ENCODE measurements at regions not wholly inside any gene's neighbourhood (a gene's known extent, or its start where the extent isn't known, plus 50 kb on each side); places are given as distances from the start of the nearest gene placed in this dataset.
"Not testable (repeated sequence)": the region's sequence is repeated elsewhere in the genome, so short reads cannot be mapped to it uniquely, and the experiment has no call there.

DNA sequence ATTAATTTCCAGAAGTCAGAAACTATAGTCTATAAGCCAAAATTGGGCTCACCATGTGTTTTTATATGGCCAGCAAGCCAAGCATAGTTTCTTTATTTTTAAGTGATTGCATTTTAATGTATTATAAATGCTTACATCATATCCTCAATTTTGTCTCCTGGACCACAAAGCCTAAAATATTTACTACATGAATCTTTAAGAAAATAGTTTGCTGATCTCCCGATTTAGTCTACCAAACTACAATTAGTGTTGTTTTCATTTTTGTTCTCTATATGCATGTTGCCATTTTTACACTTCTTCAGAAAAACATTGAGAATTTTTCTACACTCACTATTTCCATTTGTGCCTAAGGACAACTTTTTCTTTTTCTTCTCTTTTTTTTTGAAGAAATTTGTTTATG is 954.5 kb upstream of the ADAMTS5 start:
- DNase-seq, result not testable (repeated sequence)

DNA sequence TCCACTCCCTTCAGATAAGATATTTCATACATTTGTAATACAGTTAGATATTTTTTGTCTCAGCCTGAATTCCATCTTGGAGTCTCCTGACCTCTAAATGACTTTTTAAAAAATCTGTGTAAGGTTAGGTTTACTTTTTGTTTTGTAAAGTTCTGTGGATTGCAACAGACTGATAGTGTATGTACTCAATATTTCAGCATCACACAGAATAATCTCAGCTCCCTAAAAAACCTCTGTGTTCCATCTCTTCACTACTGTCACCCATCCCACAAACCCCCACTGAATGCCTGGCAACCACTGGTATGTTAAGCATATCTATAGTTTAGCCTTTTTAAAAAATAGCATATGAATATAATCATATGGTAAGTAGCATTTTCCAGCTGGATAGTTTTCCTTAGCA is 951.1 kb upstream of the ADAMTS5 start:
- DNase-seq, result not testable (repeated sequence)

DNA sequence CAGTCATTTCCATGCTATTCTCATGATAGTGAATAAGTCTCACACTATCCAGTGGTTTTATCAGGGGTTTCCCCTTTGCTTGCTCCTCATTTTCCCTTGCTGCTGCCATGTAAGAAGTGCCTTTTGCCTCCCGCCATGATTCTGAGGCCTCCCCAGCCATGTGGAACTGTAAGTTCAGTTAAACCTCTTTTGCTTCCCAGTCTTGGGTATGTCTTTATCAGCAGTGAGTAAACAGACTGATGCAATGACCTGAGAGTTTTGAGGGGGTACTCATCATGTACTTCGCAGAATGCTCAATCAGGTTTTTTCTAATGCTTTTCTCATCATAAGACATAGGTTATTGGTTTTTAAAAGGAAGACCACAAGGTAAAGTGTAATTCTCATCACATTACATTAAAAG is 949.4 kb upstream of the ADAMTS5 start:
- DNase-seq, result not testable (repeated sequence)

DNA sequence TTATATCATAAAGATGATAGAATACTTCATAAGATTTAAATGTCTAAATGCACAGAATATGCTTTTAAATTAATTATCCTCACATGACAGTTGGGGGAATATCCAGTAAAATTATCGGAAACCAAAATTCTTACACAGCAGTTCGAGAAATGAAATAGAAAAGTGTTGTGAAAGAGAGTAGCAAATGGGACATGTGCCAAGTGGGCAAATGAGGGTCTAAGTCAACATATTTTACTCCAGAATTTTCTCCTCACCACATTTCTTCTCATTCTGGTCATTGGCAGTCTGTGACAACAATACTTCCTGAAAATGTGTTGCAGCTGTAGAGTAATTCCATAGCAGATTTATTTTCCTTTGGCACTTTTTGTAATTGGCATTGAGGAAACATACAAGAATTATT is 945.2 kb upstream of the ADAMTS5 start:
- DNase-seq, result not testable (repeated sequence)

DNA sequence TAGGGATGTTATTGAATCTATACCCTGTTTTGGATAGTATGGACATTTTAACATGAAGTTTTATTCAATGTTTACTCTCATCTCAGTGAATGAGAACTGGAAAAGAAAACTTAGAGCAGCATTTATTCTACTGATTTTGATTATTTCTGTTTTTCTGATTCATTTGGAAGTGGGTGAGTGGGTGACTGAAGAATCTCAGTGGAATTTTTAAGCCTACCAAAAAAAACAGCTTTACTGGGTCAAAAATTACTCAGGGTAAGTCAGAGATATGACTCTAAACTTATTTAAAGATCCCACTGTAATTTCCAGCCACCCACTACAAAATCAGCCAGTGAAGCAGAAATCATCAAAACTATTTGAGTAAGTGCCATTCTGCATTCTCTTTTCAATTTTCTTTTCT is 942.6 kb upstream of the ADAMTS5 start:
- DNase-seq, result not testable (repeated sequence)

DNA sequence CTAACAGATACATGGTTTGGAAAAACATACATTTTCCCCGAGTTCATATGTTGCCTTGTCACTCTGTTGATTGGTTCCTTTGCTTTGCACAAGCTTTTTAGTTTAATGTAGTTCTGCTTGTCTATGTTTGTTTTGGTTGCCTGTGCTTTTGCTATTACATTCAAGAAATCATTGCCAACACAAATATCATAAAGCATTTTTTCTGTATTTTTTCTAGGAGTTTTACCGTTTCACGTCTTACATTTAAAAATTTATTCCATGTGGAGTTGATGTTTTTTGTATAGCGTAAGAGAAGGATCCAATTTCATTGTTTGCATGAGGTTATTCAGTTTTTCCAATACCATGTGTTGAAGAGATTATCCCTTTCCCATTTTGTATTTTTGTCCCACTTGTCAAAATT is 941.9 kb upstream of the ADAMTS5 start:
- DNase-seq, result not testable (repeated sequence)

DNA sequence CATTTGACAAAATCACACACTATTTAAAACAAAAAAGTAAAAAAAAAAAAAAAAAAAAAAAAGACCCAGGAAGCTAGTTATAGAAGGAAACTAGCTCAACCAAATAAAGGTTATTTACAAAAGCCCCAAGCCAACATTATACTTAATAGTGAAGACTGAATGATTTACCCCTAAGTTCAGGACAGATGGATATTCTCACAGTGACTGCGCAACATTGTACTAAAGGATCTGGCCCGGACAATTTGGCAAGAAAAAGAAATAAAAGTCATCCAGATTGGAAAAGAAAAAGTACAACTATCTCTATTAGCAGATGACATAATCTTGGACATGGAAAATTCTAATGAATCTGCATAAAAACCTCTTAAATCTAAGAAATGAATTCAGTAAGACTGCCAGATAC is 936.0 kb upstream of the ADAMTS5 start:
- DNase-seq, result not testable (repeated sequence)

DNA sequence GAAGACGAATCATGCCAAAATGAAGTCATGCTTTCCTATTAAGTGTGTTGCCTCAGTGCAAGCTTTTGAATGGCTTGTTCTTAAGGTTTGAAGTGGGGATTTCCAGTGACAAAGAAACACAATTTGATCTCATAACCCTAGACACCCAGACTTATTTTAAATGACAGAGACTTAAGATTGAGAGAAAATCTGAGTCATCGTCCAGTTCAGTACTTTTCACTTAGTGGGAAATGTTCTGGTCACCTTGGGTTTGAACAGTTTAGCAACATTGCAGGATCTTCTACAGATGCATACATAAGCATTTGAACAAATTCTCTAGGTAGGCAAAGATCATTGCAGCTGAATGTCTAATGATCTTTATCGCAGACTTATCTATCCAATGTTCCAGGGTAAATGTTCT is 926.7 kb upstream of the ADAMTS5 start:
- DNase-seq, result not testable (repeated sequence)

DNA sequence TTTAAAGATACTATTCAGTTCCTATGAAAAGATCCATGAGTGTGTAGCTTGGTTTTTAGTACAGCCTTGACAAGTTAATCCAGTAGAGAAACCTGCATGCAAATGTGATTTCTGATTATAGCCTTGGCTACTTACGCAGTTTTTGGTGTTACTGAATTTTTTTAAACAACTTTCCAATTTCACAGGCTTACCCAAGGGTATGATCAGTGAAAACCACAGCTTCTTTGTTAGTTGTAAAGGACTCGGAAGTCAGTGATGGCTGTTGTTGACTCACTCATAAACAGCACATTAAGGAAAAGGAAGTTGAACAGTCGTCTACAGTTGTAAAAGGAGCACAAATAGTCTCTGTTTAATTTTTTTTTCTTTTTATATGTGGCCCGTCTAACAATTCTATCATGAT is 924.6 kb upstream of the ADAMTS5 start:
- not testable (repeated sequence) for DNase-seq

DNA sequence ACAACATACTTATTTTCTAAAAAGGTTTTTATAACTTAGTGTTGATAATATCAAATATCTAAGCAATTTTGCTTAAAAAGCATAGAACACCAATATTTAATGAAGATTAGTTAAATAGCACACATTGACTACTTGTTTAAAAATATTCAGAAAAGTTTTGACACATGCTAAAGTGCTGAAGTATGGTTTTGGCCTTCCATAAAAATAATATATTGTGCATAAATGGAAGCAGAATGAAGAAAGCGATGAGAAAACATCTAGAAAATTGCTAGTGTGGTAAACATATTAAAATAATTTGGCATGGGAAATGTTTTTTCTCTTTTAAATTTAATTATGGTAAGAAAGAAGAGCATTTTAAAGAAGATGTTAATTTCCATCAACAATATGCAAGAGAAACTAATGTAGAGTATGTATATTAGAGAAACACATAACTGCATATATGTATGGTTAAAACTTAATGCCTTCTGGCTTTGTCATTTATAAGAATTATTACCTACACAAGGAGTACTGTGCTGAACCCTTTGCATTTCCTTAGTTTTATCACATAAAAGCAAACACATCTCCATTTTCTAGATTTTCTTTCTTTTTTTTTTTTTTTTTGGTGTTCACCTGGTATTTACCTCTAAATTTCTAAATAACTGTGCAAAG is 921.0 kb upstream of the ADAMTS5 start:
- not testable (repeated sequence) for DNase-seq

DNA sequence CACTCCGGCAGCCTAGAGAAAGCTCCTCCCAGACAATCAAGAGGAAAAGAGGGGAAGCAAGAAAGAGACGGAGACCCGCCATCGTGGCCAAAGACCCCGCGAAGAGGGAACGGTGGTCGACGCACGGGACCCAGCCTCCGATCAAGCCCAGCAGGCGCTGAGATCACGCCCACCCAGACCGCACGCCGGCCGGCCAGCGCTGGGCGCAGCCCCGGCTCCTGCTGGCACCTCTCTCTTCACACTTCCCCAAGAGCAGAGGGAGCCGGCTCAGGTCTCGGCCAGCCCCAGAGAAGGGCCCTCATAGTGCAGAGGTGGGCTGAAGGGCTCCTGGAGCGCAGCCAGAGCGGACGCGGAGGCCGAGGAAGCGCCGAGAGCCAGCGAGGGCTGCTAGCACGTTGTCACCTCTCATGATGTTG is 918.4 kb upstream of the ADAMTS5 start:
- no peak for DNase-seq

DNA sequence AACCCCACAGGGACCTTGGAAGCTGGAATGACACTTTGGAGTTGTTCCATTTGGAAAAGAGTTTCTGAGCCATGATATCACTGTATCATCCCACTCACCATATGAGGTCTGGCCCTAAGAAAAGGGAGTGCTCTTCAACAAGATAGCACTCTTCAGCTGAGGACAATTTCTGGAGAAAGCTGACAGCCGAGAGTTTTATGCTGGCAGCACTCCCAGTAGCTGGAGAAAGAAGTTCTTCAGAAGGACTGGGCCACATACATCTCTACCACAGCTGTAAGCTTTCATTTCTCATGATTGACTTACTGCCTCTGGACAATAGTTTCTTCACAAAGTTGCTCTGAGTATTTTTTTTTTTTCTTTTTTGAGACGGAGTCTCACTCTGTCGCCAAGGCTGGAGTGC is 914.4 kb upstream of the ADAMTS5 start:
- DNase-seq, result not testable (repeated sequence)

DNA sequence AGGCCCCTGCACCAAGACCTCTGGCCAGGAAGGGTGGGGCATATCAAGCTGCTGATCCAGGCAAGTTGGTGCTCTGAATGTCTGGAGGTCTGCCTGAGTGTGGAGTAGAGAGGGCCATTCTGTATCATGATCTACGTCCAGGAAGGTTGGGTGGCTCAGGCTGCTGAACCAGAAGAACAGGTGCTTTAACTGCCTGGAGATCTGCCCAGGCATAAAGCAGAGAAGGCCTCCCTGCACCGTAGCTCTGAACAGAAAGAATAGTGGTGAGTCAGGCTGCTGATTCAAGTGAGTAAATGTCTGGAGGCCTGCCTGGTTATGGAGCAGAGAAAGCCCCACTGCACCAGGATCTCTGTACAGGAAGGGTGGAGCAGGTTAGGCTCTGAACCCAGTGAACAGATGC is 905.5 kb upstream of the ADAMTS5 start:
- DNase-seq, result not testable (repeated sequence)

DNA sequence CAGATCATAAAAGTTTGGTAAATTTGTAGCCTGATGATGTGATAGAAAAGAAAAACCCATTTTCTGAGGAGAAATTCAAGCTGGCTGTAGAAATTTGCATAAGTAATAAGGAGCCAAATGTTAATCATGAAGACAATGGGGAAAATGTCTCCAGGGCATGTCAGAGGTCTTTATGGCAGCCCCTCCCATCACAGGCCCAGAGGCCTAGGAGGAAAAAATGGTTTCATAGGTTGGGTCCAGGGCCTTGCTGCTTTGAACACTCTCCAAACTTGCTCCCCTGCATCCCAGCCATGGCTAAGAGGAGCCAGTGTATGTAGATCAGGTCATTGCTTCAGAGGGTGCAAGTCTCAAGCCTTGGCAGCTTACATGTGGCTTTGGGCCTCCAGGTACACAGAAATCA is 903.9 kb upstream of the ADAMTS5 start:
- DNase-seq, result not testable (repeated sequence)

DNA sequence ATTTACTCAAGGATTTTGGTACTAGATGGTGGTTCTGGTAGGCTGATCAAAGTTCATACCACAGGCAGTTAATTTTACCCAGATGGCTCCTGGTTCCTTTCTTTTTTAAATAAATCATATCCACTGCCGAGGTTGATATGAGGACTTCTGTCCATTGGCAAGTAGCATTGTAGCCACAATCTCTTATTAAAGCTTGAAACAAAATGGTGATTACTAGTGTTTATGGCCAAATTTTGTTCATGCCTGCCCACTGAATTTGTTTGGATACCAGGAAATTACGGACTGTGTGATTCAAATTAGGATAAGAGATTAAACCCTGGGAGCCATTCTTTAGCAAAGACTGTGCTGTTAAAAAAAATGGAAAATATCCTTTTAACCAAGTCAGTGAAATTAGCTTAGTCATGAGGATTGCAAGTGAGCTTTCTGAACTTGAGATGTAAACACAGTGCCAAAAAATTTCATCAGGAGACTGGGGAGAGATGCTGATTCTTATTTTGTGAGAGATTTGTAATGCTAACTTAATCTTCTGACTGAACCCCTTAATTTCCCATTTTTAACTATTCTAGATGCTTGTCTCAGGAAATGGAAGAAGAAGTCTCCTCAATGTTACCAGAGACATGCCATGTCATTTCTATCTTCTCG is 893.5 kb upstream of the ADAMTS5 start:
- not testable (repeated sequence) for DNase-seq

DNA sequence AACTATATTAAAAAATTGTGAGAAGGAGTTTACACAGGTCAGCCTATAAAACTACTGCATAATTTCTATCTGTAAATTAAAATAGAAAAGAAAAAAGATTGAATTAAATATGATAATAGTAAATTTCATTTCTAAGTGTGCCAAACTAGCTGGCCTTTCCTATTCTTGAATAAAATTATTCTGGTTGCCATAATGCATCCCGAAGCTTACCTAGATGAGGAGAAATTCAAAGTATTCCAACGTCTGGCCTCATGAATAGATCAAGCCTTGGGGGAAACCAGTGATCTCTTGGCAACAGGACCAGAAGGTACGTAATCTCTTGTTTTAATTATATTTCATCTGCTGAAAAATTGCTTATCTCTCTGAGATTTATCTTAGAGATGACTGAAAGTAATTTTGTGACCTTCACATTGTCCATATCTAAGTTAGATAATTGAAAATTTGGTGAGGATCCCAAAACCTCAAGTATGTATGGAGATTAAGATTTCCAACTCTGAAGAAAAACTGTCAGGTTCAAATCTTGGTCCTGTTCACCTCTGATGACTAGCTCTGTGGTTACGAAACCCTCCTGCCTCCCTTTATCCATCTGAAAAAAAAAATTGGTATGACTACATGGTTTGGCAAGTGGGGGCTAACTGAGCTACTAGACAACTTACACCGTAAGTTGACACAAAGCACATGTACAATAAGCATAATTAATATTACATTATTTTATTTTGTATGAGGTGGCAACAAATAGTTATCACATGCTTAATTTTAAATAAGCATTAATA is 891.4 kb upstream of the ADAMTS5 start:
- DNase-seq, result not testable (repeated sequence)

DNA sequence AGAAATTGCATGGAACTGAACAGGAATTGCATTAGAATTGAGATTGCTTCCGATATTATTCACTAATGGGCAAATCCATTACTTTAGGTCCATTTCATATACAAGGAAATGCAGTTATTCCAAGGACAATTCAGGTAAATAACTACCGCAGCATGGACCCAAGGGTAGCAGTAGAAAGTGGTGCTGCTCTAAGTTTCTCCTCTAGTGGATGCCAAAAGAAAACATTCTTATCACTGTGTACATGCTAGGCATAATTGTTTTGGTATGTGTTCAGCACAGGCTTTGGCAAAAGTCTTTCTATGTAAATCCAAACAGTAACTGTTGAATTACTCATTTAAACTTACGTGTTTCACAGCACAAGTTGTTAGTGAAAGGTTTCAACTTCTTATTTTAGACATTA is 890.1 kb upstream of the ADAMTS5 start:
- not testable (repeated sequence) for DNase-seq

DNA sequence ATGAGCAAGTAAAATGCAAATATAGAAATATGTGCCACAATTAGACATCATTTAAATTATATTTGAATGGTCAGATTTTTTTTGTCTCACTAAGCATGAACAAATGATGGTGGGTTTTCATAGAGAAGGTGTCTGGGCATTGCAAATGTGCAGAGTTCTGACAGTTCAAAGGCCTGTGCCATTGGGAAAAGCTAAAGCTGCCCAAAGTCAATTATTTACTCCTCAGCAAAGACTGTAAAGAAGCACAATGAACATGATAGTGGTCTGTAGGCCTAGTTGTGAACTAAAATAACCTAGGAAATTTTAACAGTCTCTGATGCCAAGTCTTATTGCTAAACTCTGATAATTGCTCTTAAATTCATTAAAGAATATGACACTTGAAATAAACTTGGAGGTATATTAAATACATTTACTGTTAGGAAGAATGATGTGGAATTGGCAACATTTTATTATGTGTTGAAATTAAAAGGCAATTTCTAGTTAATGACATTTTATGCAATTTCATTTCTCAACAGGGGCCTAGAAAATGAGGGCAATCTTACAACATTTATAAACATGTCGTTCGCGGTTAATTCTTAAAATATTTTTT is 874.3 kb upstream of the ADAMTS5 start:
- no peak for DNase-seq

DNA sequence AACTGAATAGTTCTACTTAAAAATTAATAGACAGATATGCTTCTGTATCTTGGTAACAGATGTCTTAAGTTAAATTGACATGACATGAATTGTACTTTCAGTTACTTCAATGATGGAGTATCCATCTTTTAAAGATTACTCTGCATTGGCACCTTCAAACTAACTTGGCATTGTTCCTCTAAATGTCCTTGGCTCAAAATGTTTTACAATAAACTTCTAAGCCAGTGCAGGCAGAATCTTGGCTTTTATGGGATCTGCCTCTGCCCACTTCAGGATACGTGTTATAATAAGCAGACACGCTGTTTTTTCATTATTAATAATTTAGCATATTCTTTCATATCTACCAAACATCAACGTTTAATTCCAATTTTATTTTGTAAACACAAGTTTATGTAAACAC is 873.4 kb upstream of the ADAMTS5 start:
- DNase-seq, result no peak

DNA sequence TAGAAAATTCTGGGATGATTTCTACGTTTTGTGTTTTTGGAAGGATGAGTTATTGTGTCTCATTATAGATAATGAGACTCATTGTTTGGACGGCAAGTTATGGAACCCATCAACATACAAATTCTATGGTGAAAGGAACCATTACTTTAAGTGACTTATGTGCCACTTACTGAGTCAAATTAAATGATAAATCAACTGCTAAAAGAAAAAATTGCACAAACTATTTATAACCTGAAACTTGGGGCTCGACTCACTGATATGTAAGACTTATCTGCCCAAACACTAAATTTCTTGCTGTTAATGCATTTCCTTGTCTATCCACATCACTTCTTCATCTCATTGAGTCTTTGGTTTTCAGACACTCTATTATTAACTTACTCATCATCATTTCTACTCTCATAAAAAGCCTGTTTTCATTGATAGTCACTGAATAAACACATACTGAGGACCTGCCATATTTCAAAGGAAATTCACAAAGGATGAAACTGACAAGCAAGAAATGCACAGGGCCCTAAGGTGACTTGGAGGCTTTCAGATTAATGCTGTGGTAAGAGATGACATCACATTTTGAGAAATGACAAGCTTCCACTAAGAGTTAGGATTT is 872.7 kb upstream of the ADAMTS5 start:
- DNase-seq, result no peak

DNA sequence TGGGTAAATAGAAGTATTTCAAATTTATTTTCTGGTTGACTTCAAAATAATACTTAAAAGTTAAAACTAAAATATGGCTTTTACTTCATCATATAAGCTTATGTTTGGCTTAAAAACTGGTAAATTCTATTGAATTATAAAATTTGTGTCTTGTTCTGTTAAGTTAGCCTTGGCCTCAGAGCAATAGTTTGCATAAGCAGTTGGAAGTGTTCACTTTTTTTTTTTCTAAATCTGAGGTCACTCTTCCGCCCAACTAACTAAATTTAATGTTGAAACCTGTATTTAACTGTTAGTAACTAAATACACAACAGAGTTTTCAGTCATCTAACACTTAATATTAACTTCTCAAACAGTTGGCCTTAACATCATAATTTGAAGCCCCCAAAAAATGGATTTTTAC is 871.7 kb upstream of the ADAMTS5 start:
- no peak for DNase-seq

DNA sequence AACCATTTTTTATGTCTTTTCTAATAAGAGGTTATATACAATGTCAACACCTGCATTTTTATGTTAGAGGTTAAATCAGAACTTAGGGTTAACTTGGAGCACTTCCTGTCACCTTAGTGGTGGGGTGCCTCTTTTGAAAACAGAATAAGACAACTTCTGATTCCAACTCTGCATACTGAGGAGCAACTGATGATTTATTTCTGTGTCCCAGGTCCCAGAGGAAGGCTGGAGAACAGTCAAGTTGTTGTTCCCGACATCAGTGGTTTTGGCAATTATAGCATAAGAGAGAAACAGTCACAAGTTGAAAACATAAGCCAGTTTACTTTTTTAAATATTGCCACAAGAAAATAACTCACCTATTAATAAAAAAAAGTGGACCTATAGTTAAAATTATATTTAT is 871.0 kb upstream of the ADAMTS5 start:
- DNase-seq, result no peak

DNA sequence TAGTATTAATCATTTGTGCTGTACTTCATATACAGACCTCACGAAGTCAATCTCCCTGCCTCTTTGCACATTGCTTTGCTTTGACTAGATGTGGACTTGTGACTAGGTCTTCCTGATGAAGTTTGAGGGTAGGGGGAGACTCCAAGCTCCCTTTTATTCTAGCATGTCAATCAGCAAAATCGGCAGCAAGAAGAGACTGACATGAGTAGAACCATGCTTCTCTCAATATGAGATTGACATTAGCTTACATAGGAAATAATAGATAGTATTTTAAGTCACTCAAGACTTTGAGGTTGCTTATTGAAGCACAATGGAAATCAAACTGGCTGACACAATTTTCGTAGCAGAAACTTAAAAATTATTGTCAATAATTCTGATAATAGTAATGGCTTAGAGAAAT is 866.4 kb upstream of the ADAMTS5 start:
- DNase-seq, result no peak

All from NCI-H2107 (cell line).